ENCODE measurements at regions not wholly inside any gene's neighbourhood (a gene's known extent, or its start where the extent isn't known, plus 50 kb on each side); places are given as distances from the start of the nearest gene placed in this dataset.

- TF ChIP-seq, protein P1, sequence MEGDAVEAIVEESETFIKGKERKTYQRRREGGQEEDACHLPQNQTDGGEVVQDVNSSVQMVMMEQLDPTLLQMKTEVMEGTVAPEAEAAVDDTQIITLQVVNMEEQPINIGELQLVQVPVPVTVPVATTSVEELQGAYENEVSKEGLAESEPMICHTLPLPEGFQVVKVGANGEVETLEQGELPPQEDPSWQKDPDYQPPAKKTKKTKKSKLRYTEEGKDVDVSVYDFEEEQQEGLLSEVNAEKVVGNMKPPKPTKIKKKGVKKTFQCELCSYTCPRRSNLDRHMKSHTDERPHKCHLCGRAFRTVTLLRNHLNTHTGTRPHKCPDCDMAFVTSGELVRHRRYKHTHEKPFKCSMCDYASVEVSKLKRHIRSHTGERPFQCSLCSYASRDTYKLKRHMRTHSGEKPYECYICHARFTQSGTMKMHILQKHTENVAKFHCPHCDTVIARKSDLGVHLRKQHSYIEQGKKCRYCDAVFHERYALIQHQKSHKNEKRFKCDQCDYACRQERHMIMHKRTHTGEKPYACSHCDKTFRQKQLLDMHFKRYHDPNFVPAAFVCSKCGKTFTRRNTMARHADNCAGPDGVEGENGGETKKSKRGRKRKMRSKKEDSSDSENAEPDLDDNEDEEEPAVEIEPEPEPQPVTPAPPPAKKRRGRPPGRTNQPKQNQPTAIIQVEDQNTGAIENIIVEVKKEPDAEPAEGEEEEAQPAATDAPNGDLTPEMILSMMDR (IDR thresholded peaks at IDR 0.05), result no peak
- TF ChIP-seq POLR2A (IDR thresholded peaks at IDR 0.05), result no peak
Measured at GRCh38 chr4:127534041-127534825, 98.5 kb upstream of the INTU start.

Measured in suprapubic skin (tissue), 3 donors.